Brain microvascular endothelial cell (primary cell): ENCODE measurements at regions not wholly inside any gene's neighbourhood (a gene's known extent, or its start where the extent isn't known, plus 50 kb on each side); places are given as distances from the start of the nearest gene placed in this dataset.

ENCODE experiments used
- DNase-seq: peaks from one replicate; pipeline ENCODE4 v3.0.0-alpha.2; 2020
- H3K27ac ChIP-seq: fragments of 250-450 bp; sonication (Bioruptor Pico); 2 replicates; pipeline ENCODE4 v1.5.1; 2020; ENCODE audit warnings: mild to moderate bottlenecking, moderate library complexity
- H3K27me3 ChIP-seq: fragments of 250-450 bp; sonication (Bioruptor Pico); replicated peaks from 2 replicates; pipeline ENCODE4 v1.5.1; 2020; ENCODE audit warnings: mild to moderate bottlenecking
- H3K36me3 ChIP-seq: fragments of 250-450 bp; sonication (Bioruptor Pico); replicated peaks from 2 replicates; pipeline ENCODE4 v1.5.1; 2020; ENCODE audit warnings: mild to moderate bottlenecking
- H3K4me3 ChIP-seq: 2 replicates; pipeline ENCODE4 v1.5.1; 2011; ENCODE audit warnings: low read depth, mild to moderate bottlenecking, control low read depth, low read length, moderate library complexity
- CTCF ChIP-seq: IDR thresholded peaks from 2 replicates; pipeline ENCODE4 v1.5.1; 2011; ENCODE audit warnings: low read depth, mild to moderate bottlenecking, moderate library complexity, low read length, control low read depth, inconsistent platforms; ENCODE audit errors: missing control alignments
- in situ Hi-C: cut with HindIII; loops from 2 replicates; pipeline ENCODE4 v1.10.0; 2017; ENCODE audit warnings: low sequenced_read_pairs, low pct_ligation_motif_present

- H3K36me3 ChIP-seq, result no peaks in the 10 kb centered on the region
- no peaks in the 10 kb centered on the region for H3K27me3 ChIP-seq
- no peak overlapping the region for H3K4me3 ChIP-seq
- in situ Hi-C loops, result no loop called here
- DNase-seq, result no peak
- H3K27ac ChIP-seq, result no peak overlapping the region
- no peak for TF ChIP-seq CTCF
These were observed 56.3 kb upstream of the NOCT start for GRCh38 chr4:138959097-138959815.

GRCh38 chr4:138958519-138958918 is 57.1 kb upstream of the NOCT start:
- no peak overlapping the region for H3K4me3 ChIP-seq
- TF ChIP-seq CTCF, result no peak
- in situ Hi-C loops, result no loop called here
- no peak overlapping the region for H3K27ac ChIP-seq
- no peaks in the 10 kb centered on the region for H3K27me3 ChIP-seq
- no peak for DNase-seq
- no peaks in the 10 kb centered on the region for H3K36me3 ChIP-seq

- no peaks in the 10 kb centered on the region for H3K36me3 ChIP-seq
- in situ Hi-C loops, result no loop called here
- DNase-seq, result no peak
- H3K27ac ChIP-seq, result no peak overlapping the region
- no peaks in the 10 kb centered on the region for H3K27me3 ChIP-seq
- TF ChIP-seq CTCF, result no peak
- H3K4me3 ChIP-seq, result no peak overlapping the region
These were observed 58.3 kb upstream of the NOCT start for GRCh38 chr4:138957302-138957701.

GRCh38 chr4:138954428-138954827 is 61.2 kb upstream of the NOCT start:
- no peaks in the 10 kb centered on the region for H3K36me3 ChIP-seq
- DNase-seq, result no peak
- in situ Hi-C loops, result no loop called here
- no peak overlapping the region for H3K4me3 ChIP-seq
- H3K27ac ChIP-seq, result peak overlapping the region; percentile 78
- TF ChIP-seq CTCF, result no peak
- H3K27me3 ChIP-seq, result no peaks in the 10 kb centered on the region

- Histone ChIP-seq H3K4me3 (no peak overlapping the region), H3K27ac (peak overlapping the region; percentile 78), H3K27me3 (no peaks in the 10 kb centered on the region), H3K36me3 (no peaks in the 10 kb centered on the region)
- no peak for TF ChIP-seq CTCF
- peak; percentile 88 for DNase-seq
- in situ Hi-C loops, result no loop called here
These were observed 61.6 kb upstream of the NOCT start for GRCh38 chr4:138953961-138954371.

GRCh38 chr4:138952411-138952810 is 63.2 kb upstream of the NOCT start:
- Histone ChIP-seq H3K27ac (no peak overlapping the region), H3K4me3 (no peak overlapping the region), H3K36me3 (no peaks in the 10 kb centered on the region), H3K27me3 (no peaks in the 10 kb centered on the region)
- TF ChIP-seq CTCF, result no peak
- DNase-seq, result no peak
- in situ Hi-C loops, result no loop called here
